ENCODE measurements at regions not wholly inside any gene's neighbourhood (a gene's known extent, or its start where the extent isn't known, plus 50 kb on each side); places are given as distances from the start of the nearest gene placed in this dataset.

DNA sequence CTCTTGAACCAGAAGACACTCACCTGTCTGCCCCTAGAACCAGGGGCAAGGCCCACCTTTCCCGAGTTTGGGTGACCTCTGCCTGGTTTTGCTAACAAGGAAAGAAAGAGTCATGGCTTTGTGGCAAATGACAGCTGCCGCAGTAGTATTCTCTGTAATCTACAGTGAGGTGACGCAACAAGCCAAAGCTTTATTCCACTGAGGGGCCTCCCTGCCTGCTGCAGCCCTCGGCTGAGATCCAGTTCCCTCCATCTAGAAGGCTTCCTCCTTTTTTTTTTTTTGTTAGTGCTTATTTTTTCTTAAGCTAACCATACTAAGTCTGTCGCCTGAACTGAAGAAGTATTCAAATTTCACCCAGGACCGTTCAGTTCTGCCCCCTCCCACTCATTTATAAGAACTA lies 142.3 kb upstream of the TMCC3 start:
- intact Hi-C loops (cut with micrococcal nuclease): no loop called here
- ChIA-PET POLR2A (ENCODE audit: partially characterized antibody) (no interaction called here), CTCF (ENCODE audit: partially characterized antibody) (no interaction called here)
- Histone ChIP-seq H3K27ac (ENCODE audit: low read depth, low read length) (no peak overlapping the region), H3K4me1 (ENCODE audit: insufficient read depth, low read length) (no peaks in the 10 kb centered on the region), H3K4me3 (ENCODE audit: low read length in 2 of 2) (no peak overlapping the region), H3K27me3 (ENCODE audit: insufficient read depth, low read length) (no peaks in the 10 kb centered on the region), H3K9me3 (ENCODE audit: control insufficient read depth in 1 of 2, low read length in 2 of 2) (no peaks in the 10 kb centered on the region), H3K36me3 (ENCODE audit: insufficient read depth, low read length) (no peaks in the 10 kb centered on the region)
- H3K4me3 Mint-ChIP-seq: no peak overlapping the region
- DNase-seq: no peak
- H3K27ac Mint-ChIP-seq: no peak overlapping the region
- H3K9me3 Mint-ChIP-seq: no peaks in the 10 kb centered on the region
- peaks cover 0 to 6% (median 1%) of the 10 kb centered on the region in 4 donors for H3K4me1 Mint-ChIP-seq
- H3K36me3 Mint-ChIP-seq: no peaks in the 10 kb centered on the region
- peaks cover 0 to 1% of the 10 kb centered on the region in 2 donors for H3K27me3 Mint-ChIP-seq

DNA sequence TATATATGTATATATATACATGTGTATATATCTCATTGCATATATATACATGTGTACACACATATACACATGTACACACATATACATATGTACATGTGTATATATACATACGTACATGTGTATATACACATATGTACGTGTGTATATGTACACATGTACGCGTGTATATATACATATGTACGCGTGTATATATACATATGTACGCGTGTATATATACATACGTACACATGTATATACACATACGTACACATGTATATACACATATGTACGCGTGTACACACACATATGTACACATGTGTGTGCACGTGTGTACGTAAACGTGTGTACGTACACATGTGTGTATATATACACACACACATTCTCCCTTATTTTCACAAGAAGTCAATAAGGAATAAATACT lies 141.6 kb upstream of the TMCC3 start:
- Histone ChIP-seq H3K36me3 (ENCODE audit: insufficient read depth, low read length) (no peaks in the 10 kb centered on the region), H3K4me1 (ENCODE audit: insufficient read depth, low read length) (no peaks in the 10 kb centered on the region), H3K4me3 (ENCODE audit: low read length in 2 of 2) (no peak overlapping the region), H3K27ac (ENCODE audit: low read depth, low read length) (no peak overlapping the region), H3K27me3 (ENCODE audit: insufficient read depth, low read length) (no peaks in the 10 kb centered on the region), H3K9me3 (ENCODE audit: control insufficient read depth in 1 of 2, low read length in 2 of 2) (no peaks in the 10 kb centered on the region)
- Mint-ChIP-seq H3K27ac (no peak overlapping the region), H3K4me1 (peaks cover 0 to 6% (median 1%) of the 10 kb centered on the region in 4 donors), H3K4me3 (no peak overlapping the region), H3K27me3 (peaks cover 0 to 1% of the 10 kb centered on the region in 2 donors), H3K36me3 (no peaks in the 10 kb centered on the region), H3K9me3 (no peaks in the 10 kb centered on the region)
- POLR2A ChIA-PET (ENCODE audit: partially characterized antibody): no interaction called here
- CTCF ChIA-PET (ENCODE audit: partially characterized antibody): no interaction called here
- intact Hi-C loops (cut with micrococcal nuclease): no loop called here
- no peak for DNase-seq

DNA sequence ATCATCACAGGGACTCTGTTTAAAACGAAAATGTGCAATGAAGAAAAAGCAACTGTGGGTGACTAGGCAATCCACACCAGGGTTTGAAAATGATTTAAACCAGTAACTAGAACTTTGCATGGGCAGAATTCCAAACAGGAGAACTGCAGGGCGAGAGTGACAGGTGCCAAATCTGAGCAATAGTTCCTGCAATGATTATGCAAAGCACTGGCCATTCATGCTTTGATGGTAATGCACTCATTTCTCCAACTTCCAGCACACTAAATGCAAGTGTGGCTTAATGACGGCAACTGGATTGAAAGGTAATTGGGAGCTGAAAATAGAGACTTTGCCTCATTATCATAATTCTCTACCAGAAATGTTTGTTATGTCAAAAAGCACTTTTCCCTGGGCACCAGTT lies 140.5 kb upstream of the TMCC3 start:
- no peak overlapping the region for H3K4me3 ChIP-seq (ENCODE audit: low read length in 2 of 2)
- no peaks in the 10 kb centered on the region for H3K4me1 ChIP-seq (ENCODE audit: insufficient read depth, low read length)
- peaks cover 0 to 6% (median 1%) of the 10 kb centered on the region in 4 donors for H3K4me1 Mint-ChIP-seq
- intact Hi-C loops (cut with micrococcal nuclease): no loop called here
- H3K36me3 Mint-ChIP-seq: no peaks in the 10 kb centered on the region
- no peaks in the 10 kb centered on the region for H3K27me3 ChIP-seq (ENCODE audit: insufficient read depth, low read length)
- no peak for DNase-seq
- H3K9me3 Mint-ChIP-seq: peaks cover 0 to 2% (median 0%) of the 10 kb centered on the region in 8 donors
- H3K27ac ChIP-seq (ENCODE audit: low read depth, low read length): no peak overlapping the region
- CTCF ChIA-PET (ENCODE audit: partially characterized antibody): no interaction called here
- no peak overlapping the region for H3K4me3 Mint-ChIP-seq
- peaks cover 0 to 1% of the 10 kb centered on the region in 2 donors for H3K27me3 Mint-ChIP-seq
- no peaks in the 10 kb centered on the region for H3K36me3 ChIP-seq (ENCODE audit: insufficient read depth, low read length)
- POLR2A ChIA-PET (ENCODE audit: partially characterized antibody): no interaction called here
- H3K9me3 ChIP-seq (ENCODE audit: control insufficient read depth in 1 of 2, low read length in 2 of 2): no peaks in the 10 kb centered on the region
- no peak overlapping the region for H3K27ac Mint-ChIP-seq

DNA sequence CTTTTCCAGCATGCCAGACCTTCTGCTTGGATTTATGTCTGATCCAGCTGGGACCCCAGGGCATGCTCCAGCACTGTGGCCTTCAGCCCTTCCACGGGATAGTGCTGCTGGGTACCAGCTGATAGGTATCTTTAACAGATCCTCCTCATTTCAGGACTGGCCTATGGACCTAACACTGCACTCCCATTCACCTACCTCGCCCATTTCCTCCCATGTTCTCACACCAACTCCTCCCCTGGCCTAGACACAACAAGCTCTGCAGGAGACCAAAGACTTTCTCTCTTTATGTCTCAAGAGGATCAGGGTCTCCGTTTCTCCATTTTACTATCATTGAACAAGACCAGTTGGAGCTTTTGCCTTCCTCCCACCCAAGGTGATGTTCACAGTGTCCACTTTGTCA lies 140.0 kb upstream of the TMCC3 start:
- DNase-seq: no peak
- ChIA-PET CTCF (ENCODE audit: partially characterized antibody) (no interaction called here), POLR2A (ENCODE audit: partially characterized antibody) (no interaction called here)
- Histone ChIP-seq H3K27ac (ENCODE audit: low read depth, low read length) (no peak overlapping the region), H3K4me3 (ENCODE audit: low read length in 2 of 2) (no peak overlapping the region), H3K9me3 (ENCODE audit: control insufficient read depth in 1 of 2, low read length in 2 of 2) (no peaks in the 10 kb centered on the region), H3K36me3 (ENCODE audit: insufficient read depth, low read length) (no peaks in the 10 kb centered on the region), H3K4me1 (ENCODE audit: insufficient read depth, low read length) (no peaks in the 10 kb centered on the region), H3K27me3 (ENCODE audit: insufficient read depth, low read length) (no peaks in the 10 kb centered on the region)
- intact Hi-C loops (cut with micrococcal nuclease): no loop called here
- Mint-ChIP-seq H3K27ac (no peak overlapping the region), H3K4me3 (no peak overlapping the region), H3K27me3 (peaks cover 0 to 1% of the 10 kb centered on the region in 2 donors), H3K9me3 (peaks cover 0 to 2% (median 0%) of the 10 kb centered on the region in 8 donors), H3K36me3 (no peaks in the 10 kb centered on the region), H3K4me1 (peaks cover 0 to 6% (median 1%) of the 10 kb centered on the region in 4 donors)

DNA sequence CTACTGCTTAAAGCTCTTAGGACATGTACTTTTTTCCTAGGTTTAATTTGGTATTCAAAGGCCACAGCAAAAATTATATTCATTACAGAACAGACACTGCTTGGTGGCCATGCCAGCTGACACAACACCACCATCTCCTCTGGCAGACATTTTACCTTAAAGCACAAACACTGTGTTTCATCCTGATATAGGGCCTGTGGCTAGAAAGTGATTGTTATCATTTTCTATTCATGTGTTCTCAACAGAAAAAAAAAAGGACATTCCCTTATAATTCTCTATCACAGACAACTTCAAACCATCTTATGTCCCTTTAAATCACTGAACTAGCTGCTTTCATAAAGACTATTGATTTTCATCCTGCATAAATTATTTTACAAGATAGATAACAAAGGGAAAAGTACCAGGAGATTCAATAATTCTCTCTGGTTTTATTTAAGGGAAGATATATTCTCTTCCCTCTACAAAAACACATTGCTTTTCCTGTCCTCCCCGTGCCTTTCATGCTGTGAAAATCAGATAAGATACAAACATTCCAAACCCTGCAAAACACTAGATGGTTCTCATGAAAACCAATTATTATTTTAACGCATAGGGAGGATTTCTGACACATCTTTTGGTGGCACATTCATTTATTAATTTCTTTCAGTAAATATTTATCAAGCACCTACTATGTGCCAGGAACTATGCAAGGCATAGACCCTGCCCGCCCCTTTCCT lies 139.3 kb upstream of the TMCC3 start:
- ChIA-PET POLR2A (ENCODE audit: partially characterized antibody) (no interaction called here), CTCF (ENCODE audit: partially characterized antibody) (no interaction called here)
- Histone ChIP-seq H3K4me3 (ENCODE audit: low read length in 2 of 2) (no peak overlapping the region), H3K27ac (ENCODE audit: low read depth, low read length) (no peak overlapping the region), H3K4me1 (ENCODE audit: insufficient read depth, low read length) (no peaks in the 10 kb centered on the region), H3K27me3 (ENCODE audit: insufficient read depth, low read length) (no peaks in the 10 kb centered on the region), H3K9me3 (ENCODE audit: control insufficient read depth in 1 of 2, low read length in 2 of 2) (no peaks in the 10 kb centered on the region), H3K36me3 (ENCODE audit: insufficient read depth, low read length) (no peaks in the 10 kb centered on the region)
- Mint-ChIP-seq H3K36me3 (no peaks in the 10 kb centered on the region), H3K4me1 (peaks cover 0 to under 1% (median 0%) of the 10 kb centered on the region in 4 donors), H3K4me3 (no peak overlapping the region), H3K27ac (no peak overlapping the region), H3K9me3 (peaks cover 0 to 2% (median 0%) of the 10 kb centered on the region in 8 donors), H3K27me3 (peaks cover 0 to 1% of the 10 kb centered on the region in 2 donors)
- no peak for DNase-seq
- intact Hi-C loops (cut with micrococcal nuclease): no loop called here

DNA sequence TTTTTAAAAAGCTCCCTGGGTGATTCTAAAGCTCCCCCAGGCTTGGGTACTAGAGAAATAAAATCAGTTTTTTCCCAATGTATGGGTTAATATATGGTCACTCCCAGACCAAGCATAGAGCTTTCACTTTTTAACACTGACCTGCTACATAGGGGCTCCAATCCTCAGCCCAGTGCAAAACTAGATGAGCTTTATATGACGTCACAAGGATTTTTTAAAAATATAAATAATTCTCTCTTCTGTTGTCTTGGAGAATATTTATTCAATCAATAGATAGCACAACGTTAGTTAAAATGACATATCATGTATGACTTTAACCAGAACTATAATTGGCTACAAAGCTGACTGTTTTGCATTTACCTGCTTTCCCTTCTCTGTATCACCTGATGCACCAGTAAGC lies 137.9 kb upstream of the TMCC3 start:
- Histone ChIP-seq H3K4me3 (ENCODE audit: low read length in 2 of 2) (no peak overlapping the region), H3K36me3 (ENCODE audit: insufficient read depth, low read length) (no peaks in the 10 kb centered on the region), H3K27ac (ENCODE audit: low read depth, low read length) (no peak overlapping the region), H3K27me3 (ENCODE audit: insufficient read depth, low read length) (no peaks in the 10 kb centered on the region), H3K9me3 (ENCODE audit: control insufficient read depth in 1 of 2, low read length in 2 of 2) (no peaks in the 10 kb centered on the region), H3K4me1 (ENCODE audit: insufficient read depth, low read length) (no peaks in the 10 kb centered on the region)
- Mint-ChIP-seq H3K4me3 (no peak overlapping the region), H3K36me3 (no peaks in the 10 kb centered on the region), H3K27ac (no peak overlapping the region), H3K4me1 (no peaks in the 10 kb centered on the region), H3K27me3 (peaks cover 1 to 2% of the 10 kb centered on the region in 2 donors), H3K9me3 (peaks cover 0 to 2% (median 0%) of the 10 kb centered on the region in 8 donors)
- intact Hi-C loops (cut with micrococcal nuclease): no loop called here
- ChIA-PET CTCF (ENCODE audit: partially characterized antibody) (no interaction called here), POLR2A (ENCODE audit: partially characterized antibody) (no interaction called here)
- DNase-seq: no peak

DNA sequence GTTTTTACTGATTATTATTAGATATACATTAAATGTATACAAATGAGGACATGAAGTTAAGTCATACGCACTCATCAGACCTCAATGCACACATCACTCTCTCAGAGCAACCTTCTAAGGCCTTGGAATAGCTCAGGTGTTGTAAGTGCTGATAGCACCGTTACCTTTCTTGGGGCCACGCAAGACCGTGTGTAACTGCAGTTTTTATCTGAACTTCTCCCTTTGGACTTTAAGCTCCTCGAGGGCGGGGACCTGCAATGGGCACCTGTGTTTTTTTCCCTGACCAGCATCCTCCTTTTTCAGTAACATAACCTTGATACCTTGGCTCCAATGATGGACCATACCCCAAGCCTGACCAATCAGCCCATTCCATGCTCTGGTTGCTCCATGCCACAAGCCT lies 136.5 kb upstream of the TMCC3 start:
- CTCF ChIA-PET (ENCODE audit: partially characterized antibody): no interaction called here
- Mint-ChIP-seq H3K9me3 (peaks cover 0 to 9% (median under 1%) of the 10 kb centered on the region in 8 donors), H3K4me3 (no peak overlapping the region)

More for the DNA sequence above, 136.5 kb upstream of the TMCC3 start:
- Mint-ChIP-seq H3K4me1 (no peaks in the 10 kb centered on the region), H3K27me3 (peaks cover 2 to 5% of the 10 kb centered on the region in 2 donors), H3K36me3 (no peaks in the 10 kb centered on the region), H3K27ac (no peak overlapping the region)
- DNase-seq: no peak
- intact Hi-C loops (cut with micrococcal nuclease): no loop called here
- H3K27ac ChIP-seq (ENCODE audit: low read depth, low read length): no peak overlapping the region
- POLR2A ChIA-PET (ENCODE audit: partially characterized antibody): no interaction called here
- H3K4me3 ChIP-seq (ENCODE audit: low read length in 2 of 2): no peak overlapping the region
- no peaks in the 10 kb centered on the region for H3K27me3 ChIP-seq (ENCODE audit: insufficient read depth, low read length)
- H3K36me3 ChIP-seq (ENCODE audit: insufficient read depth, low read length): no peaks in the 10 kb centered on the region
- no peaks in the 10 kb centered on the region for H3K4me1 ChIP-seq (ENCODE audit: insufficient read depth, low read length)
- H3K9me3 ChIP-seq (ENCODE audit: control insufficient read depth in 1 of 2, low read length in 2 of 2): no peaks in the 10 kb centered on the region
